ENCODE measurements at regions not wholly inside any gene's neighbourhood (a gene's known extent, or its start where the extent isn't known, plus 50 kb on each side); places are given as distances from the start of the nearest gene placed in this dataset.

GRCh38 chr11:112795911-112796649, 165.1 kb upstream of the NCAM1 start:
- Histone ChIP-seq H2BK12ac (ENCODE audit: low read length) (no peak overlapping the region), H3K79me2 (ENCODE audit: control insufficient read depth, insufficient read depth, low read length, poor library complexity) (no peaks in the 10 kb centered on the region), H3K36me3 (ENCODE audit: control insufficient read depth in 1 of 2, insufficient read depth in 2 of 2, low read length in 2 of 2) (no peaks in the 10 kb centered on the region), H3K27ac (ENCODE audit: low read depth, low read length) (no peak overlapping the region), H2AFZ (ENCODE audit: insufficient read depth, low read length, poor library complexity) (no peak overlapping the region), H3K14ac (ENCODE audit: low read length) (no peak overlapping the region), H3K23ac (ENCODE audit: low read length) (no peak overlapping the region), H2BK5ac (ENCODE audit: low read depth, low read length, poor library complexity) (no peak overlapping the region), H3K4me1 (ENCODE audit: control insufficient read depth in 1 of 2, insufficient read depth in 2 of 2, low read length in 2 of 2) (peaks cover 8 to 14% of the 10 kb centered on the region in 2 experiments), H3K4me2 (ENCODE audit: low read length) (no peak overlapping the region), H4K12ac (ENCODE audit: low read depth, low read length) (no peak overlapping the region), H3K4ac (ENCODE audit: low read depth, low read length) (no peak overlapping the region), H4K91ac (ENCODE audit: low read depth, low read length) (no peak overlapping the region), H3K4me3 (ENCODE audit: low read depth, low read length) (no peak overlapping the region), H3K9me3 (ENCODE audit: insufficient read depth, low read depth, low read length) (peaks cover 1% of the 10 kb centered on the region), H3K27me3 (ENCODE audit: insufficient read depth, low read length) (no peaks in the 10 kb centered on the region), H3K18ac (ENCODE audit: low read length) (no peak overlapping the region), H2BK120ac (ENCODE audit: insufficient read depth, low read length, poor library complexity) (no peak overlapping the region), H3K9ac (ENCODE audit: low read length) (no peak overlapping the region), H3K79me1 (ENCODE audit: low read length) (peaks cover 2% of the 10 kb centered on the region), H4K8ac (ENCODE audit: low read depth, low read length) (no peak overlapping the region), H2AK5ac (ENCODE audit: low read length) (no peak overlapping the region)
- no CpG with 5 or more reads among the region's 17 CpGs for WGBS (ENCODE audit: extremely low coverage, insufficient coverage, insufficient read length)
- DNase-seq = no peak

GRCh38 chr11:112797092-112797491, 164.1 kb upstream of the NCAM1 start:
- no peak overlapping the region for H2AFZ ChIP-seq (ENCODE audit: insufficient read depth, low read length, poor library complexity)
- no peak overlapping the region for H4K8ac ChIP-seq (ENCODE audit: low read depth, low read length)
- peak in 1 of 2 donors; percentile 16 for DNase-seq
- H2BK5ac ChIP-seq (ENCODE audit: low read depth, low read length, poor library complexity) = no peak overlapping the region
- no peak overlapping the region for H3K4ac ChIP-seq (ENCODE audit: low read depth, low read length)
- no peak overlapping the region for H4K12ac ChIP-seq (ENCODE audit: low read depth, low read length)
- no peaks in the 10 kb centered on the region for H3K27me3 ChIP-seq (ENCODE audit: insufficient read depth, low read length)
- no peak overlapping the region for H2AK5ac ChIP-seq (ENCODE audit: low read length)
- H3K36me3 ChIP-seq (ENCODE audit: control insufficient read depth in 1 of 2, insufficient read depth in 2 of 2, low read length in 2 of 2) = no peaks in the 10 kb centered on the region
- H2BK12ac ChIP-seq (ENCODE audit: low read length) = no peak overlapping the region
- H3K14ac ChIP-seq (ENCODE audit: low read length) = no peak overlapping the region
- no peak overlapping the region for H3K23ac ChIP-seq (ENCODE audit: low read length)
- no peak overlapping the region for H3K18ac ChIP-seq (ENCODE audit: low read length)
- H3K9ac ChIP-seq (ENCODE audit: low read length) = no peak overlapping the region
- no CpG with 5 or more reads among the region's 2 CpGs for WGBS (ENCODE audit: extremely low coverage, insufficient coverage, insufficient read length)
- H3K4me1 ChIP-seq (ENCODE audit: control insufficient read depth in 1 of 2, insufficient read depth in 2 of 2, low read length in 2 of 2) = peaks cover 8 to 14% of the 10 kb centered on the region in 2 experiments
- H3K27ac ChIP-seq (ENCODE audit: low read depth, low read length) = no peak overlapping the region
- H3K79me2 ChIP-seq (ENCODE audit: control insufficient read depth, insufficient read depth, low read length, poor library complexity) = no peaks in the 10 kb centered on the region
- no peak overlapping the region for H2BK120ac ChIP-seq (ENCODE audit: insufficient read depth, low read length, poor library complexity)
- H3K79me1 ChIP-seq (ENCODE audit: low read length) = peaks cover 2% of the 10 kb centered on the region
- no peak overlapping the region for H4K91ac ChIP-seq (ENCODE audit: low read depth, low read length)
- no peak overlapping the region for H3K4me2 ChIP-seq (ENCODE audit: low read length)
- H3K9me3 ChIP-seq (ENCODE audit: insufficient read depth, low read depth, low read length) = peaks cover 1% of the 10 kb centered on the region
- H3K4me3 ChIP-seq (ENCODE audit: low read depth, low read length) = no peak overlapping the region

- H3K79me1 ChIP-seq (ENCODE audit: low read length) = peaks cover 2% of the 10 kb centered on the region
- H3K27ac ChIP-seq (ENCODE audit: low read depth, low read length) = no peak overlapping the region
- H3K9me3 ChIP-seq (ENCODE audit: insufficient read depth, low read depth, low read length) = peaks cover 1% of the 10 kb centered on the region
- no peak overlapping the region for H2AK5ac ChIP-seq (ENCODE audit: low read length)
- no peak overlapping the region for H4K91ac ChIP-seq (ENCODE audit: low read depth, low read length)
- H3K14ac ChIP-seq (ENCODE audit: low read length) = peak overlapping the region; percentile 44
- H3K4me3 ChIP-seq (ENCODE audit: low read depth, low read length) = no peak overlapping the region
- H2AFZ ChIP-seq (ENCODE audit: insufficient read depth, low read length, poor library complexity) = no peak overlapping the region
- no peak overlapping the region for H3K23ac ChIP-seq (ENCODE audit: low read length)
- no peak overlapping the region for H3K9ac ChIP-seq (ENCODE audit: low read length)
- no peak overlapping the region for H2BK120ac ChIP-seq (ENCODE audit: insufficient read depth, low read length, poor library complexity)
- H4K12ac ChIP-seq (ENCODE audit: low read depth, low read length) = no peak overlapping the region
- peak overlapping the region; percentile 23 for H3K18ac ChIP-seq (ENCODE audit: low read length)
- H2BK5ac ChIP-seq (ENCODE audit: low read depth, low read length, poor library complexity) = no peak overlapping the region
- no peaks in the 10 kb centered on the region for H3K79me2 ChIP-seq (ENCODE audit: control insufficient read depth, insufficient read depth, low read length, poor library complexity)
- no peaks in the 10 kb centered on the region for H3K27me3 ChIP-seq (ENCODE audit: insufficient read depth, low read length)
- no peak overlapping the region for H4K8ac ChIP-seq (ENCODE audit: low read depth, low read length)
- no peak overlapping the region for H3K4me2 ChIP-seq (ENCODE audit: low read length)
- H3K4ac ChIP-seq (ENCODE audit: low read depth, low read length) = no peak overlapping the region
- no CpG with 5 or more reads among the region's 14 CpGs for WGBS (ENCODE audit: extremely low coverage, insufficient coverage, insufficient read length)
- peak; percentile 27 to 51 for DNase-seq
- H3K4me1 ChIP-seq (ENCODE audit: control insufficient read depth in 1 of 2, insufficient read depth in 2 of 2, low read length in 2 of 2) = peaks cover 8 to 14% of the 10 kb centered on the region in 2 experiments
- H3K36me3 ChIP-seq (ENCODE audit: control insufficient read depth in 1 of 2, insufficient read depth in 2 of 2, low read length in 2 of 2) = no peaks in the 10 kb centered on the region
- H2BK12ac ChIP-seq (ENCODE audit: low read length) = peak overlapping the region; percentile 56
Measured at GRCh38 chr11:112797648-112798293, 163.4 kb upstream of the NCAM1 start.

GRCh38 chr11:112801025-112801816, 160.0 kb upstream of the NCAM1 start:
- no peak overlapping the region for H3K4me3 ChIP-seq (ENCODE audit: low read depth, low read length)
- H3K9ac ChIP-seq (ENCODE audit: low read length) = no peak overlapping the region
- no peak overlapping the region for H3K18ac ChIP-seq (ENCODE audit: low read length)
- no peak overlapping the region for H2BK5ac ChIP-seq (ENCODE audit: low read depth, low read length, poor library complexity)
- H3K4me1 ChIP-seq (ENCODE audit: control insufficient read depth in 1 of 2, insufficient read depth in 2 of 2, low read length in 2 of 2) = peaks cover 6 to 8% of the 10 kb centered on the region in 2 experiments
- H3K14ac ChIP-seq (ENCODE audit: low read length) = no peak overlapping the region
- H4K8ac ChIP-seq (ENCODE audit: low read depth, low read length) = no peak overlapping the region
- H3K79me1 ChIP-seq (ENCODE audit: low read length) = peaks cover 2% of the 10 kb centered on the region
- H3K9me3 ChIP-seq (ENCODE audit: insufficient read depth, low read depth, low read length) = no peaks in the 10 kb centered on the region
- no peak overlapping the region for H2BK12ac ChIP-seq (ENCODE audit: low read length)
- no peak overlapping the region for H2AK5ac ChIP-seq (ENCODE audit: low read length)
- no peaks in the 10 kb centered on the region for H3K79me2 ChIP-seq (ENCODE audit: control insufficient read depth, insufficient read depth, low read length, poor library complexity)
- no peak overlapping the region for H4K91ac ChIP-seq (ENCODE audit: low read depth, low read length)
- no peaks in the 10 kb centered on the region for H3K36me3 ChIP-seq (ENCODE audit: control insufficient read depth in 1 of 2, insufficient read depth in 2 of 2, low read length in 2 of 2)
- peak overlapping the region; percentile 60 for H3K23ac ChIP-seq (ENCODE audit: low read length)
- no peak overlapping the region for H4K12ac ChIP-seq (ENCODE audit: low read depth, low read length)
- no peaks in the 10 kb centered on the region for H3K27me3 ChIP-seq (ENCODE audit: insufficient read depth, low read length)
- no peak overlapping the region for H2AFZ ChIP-seq (ENCODE audit: insufficient read depth, low read length, poor library complexity)
- no peak overlapping the region for H3K4ac ChIP-seq (ENCODE audit: low read depth, low read length)
- no peak overlapping the region for H3K4me2 ChIP-seq (ENCODE audit: low read length)
- no CpG with 5 or more reads among the region's 11 CpGs for WGBS (ENCODE audit: extremely low coverage, insufficient coverage, insufficient read length)
- H3K27ac ChIP-seq (ENCODE audit: low read depth, low read length) = no peak overlapping the region
- no peak for DNase-seq
- H2BK120ac ChIP-seq (ENCODE audit: insufficient read depth, low read length, poor library complexity) = no peak overlapping the region

Data from trophoblast cell (in vitro differentiated cells and primary cell).